MM.1S (cell line): ENCODE measurements at regions not wholly inside any gene's neighbourhood (a gene's known extent, or its start where the extent isn't known, plus 50 kb on each side); places are given as distances from the start of the nearest gene placed in this dataset.

Experiments used
- CTCF ChIP-seq: fragments of 300-600 bp; sonication (generic); IDR thresholded peaks from 2 replicates; pipeline ENCODE4 v1.5.1; 2016; ENCODE audit warnings: antibody characterized with exemption, low read length, mixed read lengths
- EZH2 ChIP-seq: fragments of 300-600 bp; sonication (generic); optimal IDR thresholded peaks from 2 replicates; pipeline ENCODE3; 2017; ENCODE audit warnings: low read depth, mild to moderate bottlenecking, antibody characterized with exemption, low read length, mixed read lengths
- EZH2phosphoT487 ChIP-seq: fragments of 300-600 bp; sonication (generic); IDR thresholded peaks from 2 replicates; pipeline ENCODE4 v1.6.1; 2018; ENCODE audit warnings: antibody characterized with exemption, low read length

- no peak for TF ChIP-seq CTCF
- no peak for TF ChIP-seq EZH2phosphoT487
- no peak for TF ChIP-seq EZH2
Measured at GRCh38 chr3:115380883-115381572, 233.9 kb upstream of the ZBTB20 start.
